GM19463 (cell line): ENCODE measurements at regions not wholly inside any gene's neighbourhood (a gene's known extent, or its start where the extent isn't known, plus 50 kb on each side); places are given as distances from the start of the nearest gene placed in this dataset.
"Not testable (repeated sequence)": the region's sequence is repeated elsewhere in the genome, so short reads cannot be mapped to it uniquely, and the experiment has no call there.

Source experiments
- ATAC-seq: cut with Tn5 transposase; IDR thresholded peaks from one replicate; pipeline ENCODE4 v1.9.1; 2021; ENCODE audit warnings: mild to moderate bottlenecking, moderate library complexity; ENCODE audit not compliant: unreplicated experiment

DNA sequence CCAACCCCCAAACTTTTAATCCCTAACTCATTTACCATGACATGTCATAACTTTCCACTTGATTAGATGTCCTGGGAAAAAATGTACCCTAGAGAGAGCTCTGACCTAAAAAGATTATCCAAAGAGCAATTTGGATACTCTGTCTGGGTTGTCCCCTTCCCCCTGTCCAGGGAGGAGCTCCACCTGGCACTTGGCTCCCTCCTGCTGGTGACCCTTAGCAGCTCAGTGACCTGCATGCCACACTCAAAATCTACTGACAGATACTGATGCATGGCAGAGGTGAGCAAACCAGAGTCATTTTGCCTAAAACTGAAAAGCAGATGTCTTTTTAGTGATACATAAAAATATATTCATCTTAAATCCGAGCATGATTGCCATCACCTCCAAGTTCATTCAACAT lies 442.3 kb upstream of the CHRM3 start:
- ATAC-seq = no peak

DNA sequence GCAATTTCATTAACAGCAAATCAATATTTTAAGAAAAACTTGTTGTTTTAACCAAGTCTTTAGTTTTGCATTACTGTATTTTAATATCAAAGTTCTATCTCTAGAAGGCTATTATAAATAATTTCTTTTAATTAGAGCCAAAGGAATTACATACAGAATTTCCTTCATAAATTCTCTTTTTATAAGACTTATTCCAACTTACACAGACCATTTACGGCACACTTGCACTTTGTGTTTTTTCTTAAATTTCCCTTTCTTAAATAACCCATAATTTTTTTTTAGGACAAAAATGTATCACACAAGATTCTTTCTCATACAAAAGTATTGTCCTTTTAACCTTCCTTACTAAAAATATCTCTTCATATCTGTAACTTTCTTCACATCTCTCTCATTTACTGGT lies 458.5 kb upstream of the CHRM3 start:
- no peak for ATAC-seq

DNA sequence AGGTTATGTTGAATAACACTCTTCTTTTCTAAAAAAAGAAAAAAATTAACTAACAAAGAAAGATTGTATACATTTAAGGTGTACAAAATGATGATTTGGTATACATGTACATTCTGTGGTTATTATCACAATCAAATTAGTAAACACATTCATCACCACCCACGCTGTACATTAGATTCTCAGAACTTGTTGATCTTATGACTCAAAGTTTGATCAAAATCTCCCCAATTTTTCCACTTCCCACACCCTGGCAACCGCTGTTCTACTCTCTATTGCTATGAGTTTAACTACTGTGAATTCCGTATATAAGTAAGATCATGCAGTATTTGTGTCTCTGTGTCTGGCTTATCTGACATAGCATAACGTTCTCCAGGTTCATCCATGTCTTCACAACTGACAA lies 469.5 kb upstream of the CHRM3 start:
- no peak for ATAC-seq

- ATAC-seq = no peak
These were observed 472.0 kb upstream of the CHRM3 start for GRCh38 chr1:238914346-238914745.

DNA sequence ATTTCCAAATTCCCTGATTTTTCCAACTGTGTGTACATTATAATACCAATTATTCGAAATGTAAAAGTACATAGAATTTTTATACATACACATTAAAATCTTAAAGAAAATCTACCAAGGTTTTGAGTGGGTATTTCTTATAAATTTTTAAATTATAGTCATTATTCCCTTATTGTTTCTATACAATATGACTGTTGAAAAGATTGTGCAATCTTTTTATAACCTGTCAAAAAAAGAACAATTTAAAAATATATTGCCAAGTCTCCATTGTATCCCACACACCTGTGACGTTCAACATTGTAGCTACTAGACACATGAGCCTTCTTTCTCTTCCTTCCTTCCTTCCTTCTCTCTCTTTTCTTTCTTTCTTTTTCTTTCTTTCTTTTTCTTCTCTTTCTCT lies 473.2 kb upstream of the CHRM3 start:
- ATAC-seq = no peak

DNA sequence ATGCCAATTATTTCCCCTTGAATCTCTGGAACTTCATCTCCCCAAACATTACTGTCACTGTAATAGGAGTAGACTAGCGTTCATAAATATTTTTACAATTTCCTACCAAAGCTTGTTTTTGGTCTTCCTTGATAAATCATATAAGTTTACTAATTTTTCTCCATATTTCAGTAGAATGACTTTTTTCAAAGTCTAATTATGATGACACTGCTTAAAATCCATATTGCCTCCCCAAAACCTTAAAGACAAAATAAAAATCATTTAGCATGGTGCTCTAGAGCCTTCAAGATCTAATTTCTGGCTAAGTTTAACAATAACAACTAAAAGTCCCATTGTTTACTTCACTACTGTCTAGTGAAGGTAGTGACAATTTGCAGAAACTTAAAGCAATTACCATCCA lies 474.2 kb upstream of the CHRM3 start:
- ATAC-seq = no peak

DNA sequence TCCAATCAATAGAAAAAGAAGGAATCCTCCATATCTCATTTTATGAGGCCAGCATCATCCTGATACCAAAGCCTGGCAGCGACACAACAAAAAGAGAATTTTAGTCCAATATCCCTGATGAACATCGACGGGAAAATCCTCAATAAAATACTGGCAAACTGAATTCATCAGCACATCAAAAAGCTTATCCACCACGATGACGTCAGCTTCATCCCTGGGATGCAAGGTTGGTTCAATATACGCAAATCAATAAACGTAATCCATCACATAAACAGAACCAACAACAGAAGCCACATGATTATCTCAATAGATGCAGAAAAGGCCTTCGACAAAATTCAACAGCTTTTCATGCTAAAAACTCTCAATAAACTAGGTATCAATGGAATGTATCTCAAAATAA lies 483.6 kb upstream of the CHRM3 start:
- not testable (repeated sequence) for ATAC-seq

DNA sequence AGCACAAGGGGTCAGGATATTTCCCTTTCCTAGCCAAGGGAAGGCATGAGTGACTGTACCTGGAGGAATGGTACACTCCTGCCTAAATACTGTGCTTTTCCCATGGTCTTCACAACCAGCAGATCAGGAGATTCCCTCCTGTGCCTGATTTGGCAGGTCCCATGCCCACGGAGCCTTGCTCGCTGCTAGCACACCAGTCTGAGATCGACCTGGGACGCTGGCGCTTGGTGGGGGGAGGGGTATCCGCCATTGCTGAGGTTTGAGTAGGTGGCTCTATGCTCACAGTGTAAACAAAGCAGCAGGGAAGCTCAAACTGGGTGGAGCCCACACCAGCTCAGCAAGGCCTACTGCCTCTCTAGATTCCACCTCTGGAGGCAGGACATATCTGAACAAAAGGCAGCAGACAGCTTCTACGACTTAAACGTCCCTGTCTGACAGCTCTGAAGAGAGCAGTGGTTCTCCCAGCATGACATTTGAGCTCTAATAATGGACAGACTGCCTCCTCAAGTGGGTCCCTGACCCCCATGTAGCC lies 486.0 kb upstream of the CHRM3 start:
- no peak for ATAC-seq

DNA sequence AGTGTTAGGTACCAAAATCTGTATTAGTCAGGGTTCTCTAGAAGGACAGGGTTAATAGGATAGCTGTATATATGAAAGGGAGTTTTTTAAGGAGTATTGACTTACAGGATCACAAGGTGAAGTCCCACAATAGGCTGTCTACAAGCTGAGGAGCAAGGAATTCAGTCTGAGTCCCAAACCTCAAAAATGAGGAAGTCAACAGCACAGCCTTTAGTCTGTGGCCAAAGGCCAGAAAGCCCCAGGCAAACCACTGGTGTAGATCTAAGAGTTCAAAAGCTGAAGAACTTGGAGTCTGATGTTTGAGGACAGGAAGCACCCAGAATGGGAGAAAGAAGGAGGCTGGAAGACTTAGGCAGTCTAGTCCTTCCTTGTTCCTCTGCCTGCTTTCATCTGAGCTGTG lies 487.5 kb upstream of the CHRM3 start:
- no peak for ATAC-seq

DNA sequence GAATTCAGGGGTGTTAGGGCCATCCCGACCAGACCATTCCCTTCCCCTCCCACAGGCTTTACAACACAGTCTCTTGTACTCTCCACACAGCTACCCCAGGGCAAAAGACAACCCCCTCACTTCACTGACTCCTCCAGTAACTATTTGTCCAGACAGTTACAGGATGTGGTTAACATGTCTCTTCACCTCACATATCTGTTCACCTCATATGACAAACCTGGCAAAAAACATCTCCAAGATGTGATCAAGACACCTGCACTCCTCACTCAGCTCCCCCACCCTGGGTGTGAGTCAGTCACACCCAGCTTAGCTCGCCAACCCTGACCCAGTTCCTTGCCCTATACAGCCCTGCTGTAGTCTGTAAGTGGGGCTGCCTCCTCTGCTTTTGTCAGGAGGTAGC lies 490.5 kb upstream of the CHRM3 start:
- ATAC-seq = no peak

DNA sequence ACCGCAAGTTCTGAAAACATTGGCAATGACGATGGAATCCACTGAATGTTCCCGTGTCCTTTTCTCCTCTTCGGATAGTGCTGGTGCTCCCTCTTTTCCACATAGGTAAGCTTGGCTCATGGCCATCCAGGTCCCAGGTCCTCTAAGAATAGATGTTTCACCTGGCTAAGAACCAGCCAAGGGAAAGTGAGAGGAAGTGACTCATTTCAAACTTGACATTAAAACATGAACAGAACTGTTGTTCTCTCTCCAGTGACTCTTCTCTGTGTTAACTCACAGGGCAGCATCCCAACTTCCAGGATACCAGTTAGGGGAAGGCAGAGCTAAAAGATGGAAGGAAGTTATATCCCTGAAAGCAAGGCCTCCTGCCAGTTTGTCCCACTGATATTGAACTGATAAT lies 493.8 kb upstream of the CHRM3 start:
- ATAC-seq = no peak

DNA sequence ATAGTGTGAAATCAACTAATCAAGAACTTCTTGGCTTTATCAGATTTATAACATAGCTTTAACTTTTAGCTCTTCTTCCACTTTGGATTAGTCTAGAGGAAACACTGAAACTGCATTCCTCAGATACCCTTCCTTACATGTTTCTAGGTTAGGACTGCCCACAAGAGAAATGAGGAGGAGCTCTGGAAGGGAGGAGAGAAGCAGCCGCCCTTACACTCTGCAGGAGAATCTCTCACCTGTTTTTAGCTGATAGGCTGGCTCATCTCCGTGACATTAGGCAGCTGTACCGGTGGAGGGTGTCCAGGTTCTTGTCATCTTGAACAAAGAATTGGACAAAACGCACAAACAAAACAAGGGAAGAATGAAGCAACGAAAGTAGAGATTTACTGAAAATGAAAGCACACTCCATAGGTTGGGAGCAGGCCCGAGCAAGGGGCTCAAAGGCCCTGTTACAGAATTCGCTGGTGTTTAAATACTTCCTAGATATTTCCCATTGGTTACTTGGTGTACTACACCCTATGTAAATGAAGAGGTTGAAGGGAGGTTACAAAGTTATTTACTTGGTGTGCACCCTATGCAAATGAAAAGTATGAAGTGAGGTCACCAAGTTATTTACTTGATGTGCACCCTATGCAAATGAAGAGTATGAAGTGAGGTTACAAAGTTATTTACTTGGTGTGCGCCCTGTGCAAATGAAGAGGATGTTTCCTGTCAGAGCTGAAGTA lies 524.9 kb upstream of the CHRM3 start:
- no peak for ATAC-seq

DNA sequence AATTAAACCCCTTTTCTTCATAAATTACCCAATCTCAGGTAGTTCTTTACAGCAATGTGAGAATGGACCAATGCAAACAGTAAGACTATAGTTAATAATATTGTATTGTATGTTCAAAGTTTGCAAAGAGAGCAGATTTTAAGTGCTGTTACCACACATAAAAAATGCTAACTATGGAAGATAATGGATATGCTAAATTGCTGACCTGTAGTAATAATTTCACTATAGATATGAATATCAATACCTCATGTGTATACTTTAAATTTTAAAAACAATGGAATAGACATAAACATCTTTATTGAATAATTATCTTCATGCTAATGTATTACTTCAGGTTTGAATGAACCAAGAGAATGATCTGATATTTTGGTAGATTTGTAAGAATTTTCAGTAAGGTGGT lies 552.4 kb upstream of the CHRM3 start:
- no peak for ATAC-seq

DNA sequence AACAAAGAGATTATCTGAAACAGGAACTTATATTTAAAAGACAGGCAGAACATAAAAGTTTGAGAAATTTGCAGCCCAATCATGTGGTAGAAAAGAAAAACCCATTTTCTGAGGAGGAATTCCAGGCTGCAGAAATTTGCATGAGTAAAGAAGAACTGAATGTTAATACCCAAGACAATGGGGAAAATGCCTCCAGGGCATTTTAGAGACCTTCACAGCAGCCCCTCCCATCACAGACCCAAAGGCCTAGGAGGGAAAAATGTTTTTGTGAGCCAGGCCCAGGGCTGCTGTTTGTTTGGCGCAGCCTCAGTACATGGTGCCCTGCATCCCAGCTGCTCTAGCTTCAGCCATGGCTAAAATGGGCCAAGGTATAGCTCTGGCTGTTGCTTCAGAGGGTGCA lies 554.3 kb upstream of the CHRM3 start:
- no peak for ATAC-seq

DNA sequence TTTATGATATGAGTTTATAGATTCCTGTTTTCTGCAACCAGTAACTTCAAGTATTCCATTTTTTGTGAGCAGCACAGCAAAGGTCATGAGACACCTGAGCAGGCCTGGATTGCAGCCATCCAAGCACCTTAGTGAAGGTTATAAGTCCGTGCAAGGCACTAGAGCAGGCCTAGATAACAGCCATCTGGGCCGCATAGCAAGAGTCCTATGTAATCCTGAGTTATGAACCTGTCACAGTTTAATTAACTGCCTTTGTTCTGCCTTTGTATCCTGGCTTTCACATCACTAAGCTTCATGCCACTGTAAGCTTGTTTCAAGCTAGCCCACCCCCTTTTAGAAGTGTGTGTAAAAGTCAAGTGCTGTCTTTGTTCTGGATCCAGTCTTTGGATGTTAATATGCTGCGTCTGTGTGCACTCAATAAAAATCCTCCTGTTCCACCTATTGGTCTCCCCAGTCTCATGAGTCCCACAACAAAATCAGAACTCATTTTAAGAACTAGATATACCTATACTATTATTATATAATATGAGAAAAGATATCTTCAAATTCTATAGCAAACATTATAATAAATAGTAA lies 556.2 kb upstream of the CHRM3 start:
- ATAC-seq = no peak

- ATAC-seq = no peak
These were observed 559.5 kb upstream of the CHRM3 start for GRCh38 chr1:238826891-238827290.

- no peak for ATAC-seq
These were observed 563.0 kb upstream of the CHRM3 start for GRCh38 chr1:238823416-238823815.

GRCh38 chr1:238811211-238811879 lies 575.0 kb upstream of the CHRM3 start:
- ATAC-seq = no peak

- ATAC-seq = no peak
These were observed 595.5 kb upstream of the CHRM3 start for GRCh38 chr1:238790882-238791281.

GRCh38 chr1:238789916-238790667 lies 596.3 kb upstream of the CHRM3 start:
- no peak for ATAC-seq

- ATAC-seq = no peak
These were observed 598.9 kb upstream of the CHRM3 start for GRCh38 chr1:238787471-238787870.
